GM12874 (cell line): ENCODE measurements at regions not wholly inside any gene's neighbourhood (a gene's known extent, or its start where the extent isn't known, plus 50 kb on each side); places are given as distances from the start of the nearest gene placed in this dataset.

ENCODE experiments used
- CTCF ChIP-seq: IDR thresholded peaks from 2 replicates; pipeline ENCODE4 v1.5.1; 2011; ENCODE audit warnings: low read depth, mild to moderate bottlenecking, control low read depth, low read length, moderate library complexity; ENCODE audit not compliant: insufficient read depth

- TF ChIP-seq CTCF, result no peak
Measured at GRCh38 chr11:96893988-96894387, 504.2 kb downstream of the JRKL start.

DNA sequence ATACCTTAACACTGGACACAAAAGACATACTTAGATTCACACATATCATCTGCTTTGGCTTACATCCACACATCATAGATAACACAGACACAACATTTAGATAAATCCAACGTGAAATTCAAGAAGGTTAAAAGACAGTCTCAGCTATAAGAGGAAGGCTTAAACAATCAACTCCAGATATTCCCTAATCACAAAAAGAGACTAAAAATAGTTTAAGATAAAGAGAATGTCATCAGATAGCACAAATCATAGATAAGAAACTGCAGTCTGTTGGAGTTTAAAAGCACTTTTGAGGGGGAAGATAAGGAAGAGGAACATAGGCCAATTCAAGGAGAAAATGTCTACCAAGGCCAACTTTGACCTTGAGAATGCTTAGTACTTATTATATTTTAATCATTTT lies 504.8 kb downstream of the JRKL start:
- no peak for TF ChIP-seq CTCF

GRCh38 chr11:96899971-96900370 lies 510.2 kb downstream of the JRKL start:
- TF ChIP-seq CTCF, result no peak

DNA sequence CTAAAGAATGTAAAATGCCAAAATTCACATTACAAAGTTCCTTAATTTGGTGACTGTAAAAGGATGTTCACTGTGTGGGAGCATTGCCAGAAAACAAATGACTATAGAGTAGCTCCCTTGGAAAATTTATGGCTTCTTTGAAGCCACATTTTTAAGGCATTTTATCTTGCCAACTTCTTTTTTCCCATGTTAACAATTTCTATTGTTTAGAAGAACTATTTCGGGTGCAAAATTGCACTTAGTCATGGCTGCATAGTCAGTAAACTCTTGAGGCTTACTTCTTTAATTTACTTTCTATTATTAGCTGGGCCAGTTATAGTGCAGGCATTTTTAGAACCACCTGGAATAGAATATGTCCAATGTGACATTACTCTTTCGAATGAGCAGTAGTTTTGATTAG lies 515.3 kb downstream of the JRKL start:
- TF ChIP-seq CTCF, result no peak

DNA sequence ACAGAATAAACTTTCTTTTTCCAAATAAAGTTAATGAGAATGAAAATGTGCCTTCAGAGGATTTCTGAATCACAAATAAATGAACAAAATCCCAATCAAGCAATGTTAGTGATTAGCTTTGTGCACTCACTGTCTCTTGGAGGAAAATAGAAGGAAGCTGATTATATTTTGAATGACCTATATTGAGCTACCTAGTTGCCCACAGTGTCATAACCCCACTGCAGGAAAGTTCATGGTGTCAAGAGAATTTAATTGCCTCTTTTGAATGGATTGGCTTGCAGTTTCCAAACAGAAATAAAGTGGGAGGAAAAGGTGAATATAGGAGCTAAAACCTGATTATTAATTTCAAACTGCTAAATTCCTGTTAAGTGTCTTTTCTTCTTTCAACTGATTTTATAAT lies 515.9 kb downstream of the JRKL start:
- TF ChIP-seq CTCF, result no peak

- TF ChIP-seq CTCF, result no peak
Measured at GRCh38 chr11:96906476-96906875, 516.7 kb downstream of the JRKL start.

DNA sequence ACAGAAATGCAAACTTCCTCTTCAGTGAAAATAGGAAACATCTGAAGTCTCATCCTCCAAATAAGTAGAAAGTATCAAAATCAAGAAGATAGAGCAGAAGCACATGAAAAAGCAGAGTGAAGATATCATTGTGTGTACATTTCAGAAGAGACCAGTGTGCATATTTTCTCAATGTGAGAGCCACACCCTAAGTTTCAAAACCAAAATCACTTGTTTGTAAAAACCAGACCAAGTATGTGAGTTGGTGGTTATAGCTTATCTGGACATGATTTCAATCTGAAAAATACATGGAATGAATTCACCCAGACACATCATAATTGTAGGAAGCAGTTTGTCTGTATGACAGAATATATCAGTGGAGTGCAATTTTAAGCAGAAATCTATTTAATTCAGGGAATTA lies 536.0 kb downstream of the JRKL start:
- TF ChIP-seq CTCF, result no peak

DNA sequence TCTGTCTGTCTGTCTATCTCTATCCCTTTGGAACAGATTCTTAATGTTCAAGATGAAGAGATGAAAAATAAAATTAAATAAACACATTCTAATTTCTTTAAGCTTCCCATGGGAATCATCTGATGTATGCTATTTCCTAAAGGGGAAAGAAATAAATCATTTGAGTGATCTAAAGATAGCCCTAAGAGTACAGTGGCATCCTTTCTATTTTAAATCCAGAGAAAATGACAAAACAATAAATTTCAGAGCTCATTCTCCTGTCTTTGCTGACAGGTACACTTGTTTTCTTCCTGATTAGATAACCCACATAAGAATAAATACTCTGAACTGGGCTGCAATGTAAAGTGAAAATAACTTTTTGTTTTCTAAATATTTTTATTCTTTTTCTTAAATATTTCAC lies 550.4 kb downstream of the JRKL start:
- no peak for TF ChIP-seq CTCF
